ENCODE measurements at regions not wholly inside any gene's neighbourhood (a gene's known extent, or its start where the extent isn't known, plus 50 kb on each side); places are given as distances from the start of the nearest gene placed in this dataset.

DNA sequence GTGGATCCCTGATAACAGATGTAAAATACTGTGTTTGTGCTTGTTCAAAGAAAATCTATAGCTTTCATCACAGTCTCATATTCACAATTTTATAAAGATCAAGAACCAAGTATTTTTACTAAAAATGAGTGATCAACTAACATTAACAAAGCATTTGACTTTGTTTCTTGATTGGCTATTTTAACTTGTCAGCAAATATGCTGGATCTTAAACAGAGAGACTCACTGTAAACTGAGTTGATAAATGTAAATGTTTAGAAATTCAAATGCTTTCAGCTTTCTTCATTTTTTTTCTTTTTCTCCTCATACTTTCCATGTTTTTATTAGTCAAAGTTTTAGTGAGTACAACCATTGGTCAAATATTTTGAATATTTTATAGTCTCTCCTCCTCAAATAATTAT, 923.0 kb upstream of the NR2F2 start:
- no peak overlapping the region for H3K27ac ChIP-seq
- TF ChIP-seq, protein P1, sequence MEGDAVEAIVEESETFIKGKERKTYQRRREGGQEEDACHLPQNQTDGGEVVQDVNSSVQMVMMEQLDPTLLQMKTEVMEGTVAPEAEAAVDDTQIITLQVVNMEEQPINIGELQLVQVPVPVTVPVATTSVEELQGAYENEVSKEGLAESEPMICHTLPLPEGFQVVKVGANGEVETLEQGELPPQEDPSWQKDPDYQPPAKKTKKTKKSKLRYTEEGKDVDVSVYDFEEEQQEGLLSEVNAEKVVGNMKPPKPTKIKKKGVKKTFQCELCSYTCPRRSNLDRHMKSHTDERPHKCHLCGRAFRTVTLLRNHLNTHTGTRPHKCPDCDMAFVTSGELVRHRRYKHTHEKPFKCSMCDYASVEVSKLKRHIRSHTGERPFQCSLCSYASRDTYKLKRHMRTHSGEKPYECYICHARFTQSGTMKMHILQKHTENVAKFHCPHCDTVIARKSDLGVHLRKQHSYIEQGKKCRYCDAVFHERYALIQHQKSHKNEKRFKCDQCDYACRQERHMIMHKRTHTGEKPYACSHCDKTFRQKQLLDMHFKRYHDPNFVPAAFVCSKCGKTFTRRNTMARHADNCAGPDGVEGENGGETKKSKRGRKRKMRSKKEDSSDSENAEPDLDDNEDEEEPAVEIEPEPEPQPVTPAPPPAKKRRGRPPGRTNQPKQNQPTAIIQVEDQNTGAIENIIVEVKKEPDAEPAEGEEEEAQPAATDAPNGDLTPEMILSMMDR (IDR thresholded peaks at IDR 0.05) = no peak

DNA sequence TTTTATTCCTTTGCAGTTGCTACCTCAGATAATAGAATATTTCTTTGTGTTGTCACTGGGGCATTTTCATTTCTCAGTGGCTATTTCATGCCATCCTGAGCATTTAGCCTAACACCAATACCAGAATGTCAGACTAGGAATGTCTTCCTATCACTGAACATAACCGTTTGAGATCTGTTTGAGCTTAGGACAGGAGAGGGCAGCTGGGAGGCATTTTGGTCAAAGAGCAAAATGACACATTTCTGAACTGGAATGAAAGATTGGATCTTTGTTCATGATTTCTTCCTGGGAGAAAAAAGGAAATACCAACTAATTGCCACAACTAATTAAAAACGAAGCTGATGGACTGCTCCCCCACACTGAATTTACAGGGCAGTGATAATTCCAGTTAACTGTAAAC, 921.3 kb upstream of the NR2F2 start:
- TF ChIP-seq, protein P1 (IDR thresholded peaks at IDR 0.05) = no peak
- no peak for TF ChIP-seq ZFX (IDR thresholded peaks at IDR 0.05; ENCODE audit: borderline replicate concordance)
- H3K27ac ChIP-seq = no peak overlapping the region

DNA sequence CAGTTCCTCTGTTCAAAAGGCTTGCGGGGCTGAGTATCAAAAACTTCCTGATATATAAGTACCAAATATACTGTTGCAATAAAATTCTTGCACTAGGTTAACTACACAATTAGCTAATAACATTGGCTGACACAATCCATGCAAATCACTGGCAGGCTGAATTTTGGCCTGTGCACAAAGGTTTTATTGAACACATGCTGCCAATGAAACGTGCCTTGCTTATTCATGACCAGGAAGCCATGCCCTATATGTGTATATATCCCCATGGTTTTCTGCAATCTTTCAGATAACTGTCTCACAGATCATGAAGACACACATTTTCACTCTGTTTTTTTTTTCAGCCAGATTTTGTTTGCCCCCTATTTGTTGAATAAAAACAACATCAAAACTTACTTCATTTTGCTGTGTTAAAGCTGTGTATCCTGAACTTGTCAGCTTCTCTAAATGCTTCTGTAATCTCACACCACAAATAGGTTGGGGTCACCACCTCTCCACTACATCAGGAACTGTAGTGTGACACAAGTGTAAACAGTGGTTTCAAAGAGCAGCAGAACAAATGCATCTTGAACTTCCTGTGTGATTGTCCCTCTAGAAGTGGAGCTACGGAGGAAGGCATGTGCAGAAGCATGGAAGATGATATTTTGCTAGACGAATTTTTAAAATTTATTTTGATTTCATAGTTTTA, 920.7 kb upstream of the NR2F2 start:
- TF ChIP-seq ZFX (IDR thresholded peaks at IDR 0.05; ENCODE audit: borderline replicate concordance) = no peak
- TF ChIP-seq, protein P1 (IDR thresholded peaks at IDR 0.05) = no peak
- no peak overlapping the region for H3K27ac ChIP-seq

DNA sequence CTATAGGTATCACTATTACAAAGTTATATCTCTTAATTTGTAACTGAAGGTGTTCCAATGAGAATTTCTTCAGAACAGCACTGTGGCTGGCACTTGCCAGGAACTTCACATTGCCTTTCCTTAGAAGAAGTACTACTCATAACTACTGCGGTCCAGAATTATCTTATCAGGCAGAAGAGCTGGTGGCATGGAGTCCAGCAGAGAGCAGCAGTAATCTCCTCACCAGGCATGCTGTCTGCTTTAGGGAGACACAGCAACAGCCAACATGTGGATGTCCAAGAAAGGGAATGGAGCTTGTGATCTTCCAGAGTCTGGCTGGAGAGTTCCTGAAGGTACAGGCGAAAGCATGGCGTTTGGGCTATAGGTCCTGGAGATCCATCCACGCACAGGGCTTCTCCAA, 919.7 kb upstream of the NR2F2 start:
- no peak for TF ChIP-seq ZFX (IDR thresholded peaks at IDR 0.05; ENCODE audit: borderline replicate concordance)
- TF ChIP-seq, protein P1 (IDR thresholded peaks at IDR 0.05) = no peak
- no peak overlapping the region for H3K27ac ChIP-seq

DNA sequence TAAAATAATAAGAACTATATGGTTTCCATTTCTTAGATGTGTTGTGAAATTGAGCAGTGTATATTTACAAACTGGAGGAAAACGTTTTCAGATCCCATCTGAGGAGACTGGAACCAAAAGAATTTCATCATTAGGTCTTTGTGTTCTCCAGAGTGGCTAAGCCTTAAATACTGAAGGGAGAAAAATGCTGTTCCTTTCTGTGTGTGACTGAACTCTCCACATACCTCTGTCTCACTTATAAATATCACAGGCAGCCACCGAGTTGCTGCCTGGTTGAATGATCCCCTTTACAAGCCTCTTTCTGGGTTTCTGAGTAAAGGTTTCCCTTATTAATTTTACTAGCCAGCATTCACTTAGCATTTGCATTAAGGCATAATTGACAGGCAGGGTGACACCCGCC, 913.9 kb upstream of the NR2F2 start:
- no peak overlapping the region for H3K27ac ChIP-seq
- TF ChIP-seq, protein P1 (IDR thresholded peaks at IDR 0.05) = no peak
- TF ChIP-seq ZFX (IDR thresholded peaks at IDR 0.05; ENCODE audit: borderline replicate concordance) = no peak

DNA sequence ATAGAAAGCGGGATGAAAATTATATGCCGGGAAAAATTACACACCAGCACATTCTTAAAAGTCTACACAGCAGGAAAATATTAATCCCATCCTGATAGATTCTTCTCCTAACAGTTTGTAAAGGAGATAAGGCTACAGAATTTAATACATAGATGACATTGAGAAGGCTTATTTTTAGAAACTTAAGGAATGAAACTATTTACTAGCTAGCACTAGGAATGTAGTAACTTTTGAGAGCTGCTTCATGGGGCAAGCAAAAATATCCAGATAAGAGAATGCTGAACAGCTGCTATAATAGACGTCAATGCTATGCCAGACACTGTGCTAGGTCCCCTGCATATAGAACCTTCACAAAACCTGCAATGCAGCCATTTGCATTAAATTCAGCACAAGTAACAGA, 912.7 kb upstream of the NR2F2 start:
- TF ChIP-seq, protein P1 (IDR thresholded peaks at IDR 0.05) = no peak
- TF ChIP-seq ZFX (IDR thresholded peaks at IDR 0.05; ENCODE audit: borderline replicate concordance) = no peak

DNA sequence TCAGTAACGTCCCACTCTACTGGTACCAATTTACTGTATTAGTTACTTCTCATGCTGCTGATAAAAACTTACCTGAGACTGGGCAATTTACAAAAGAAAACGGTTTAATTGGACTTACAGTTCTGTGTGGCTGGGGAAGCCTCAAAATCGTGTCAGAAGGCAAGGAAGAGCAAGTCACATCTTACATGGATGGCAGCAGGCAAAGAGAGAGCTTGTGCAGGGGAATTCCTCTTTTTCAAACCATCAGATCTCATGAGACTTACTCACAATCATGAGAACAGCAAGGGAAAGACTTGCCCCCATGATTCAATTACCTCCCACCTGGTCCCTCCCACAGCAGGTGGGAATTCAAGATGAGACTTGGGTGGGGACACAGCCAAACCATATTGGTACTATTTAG, 908.2 kb upstream of the NR2F2 start:
- no peak overlapping the region for H3K27ac ChIP-seq
- TF ChIP-seq ZFX (IDR thresholded peaks at IDR 0.05; ENCODE audit: borderline replicate concordance) = no peak
- TF ChIP-seq, protein P1 (IDR thresholded peaks at IDR 0.05) = no peak

More for the DNA sequence above, 912.7 kb upstream of the NR2F2 start:
- no peak overlapping the region for H3K27ac ChIP-seq

All from 22Rv1 (cell line).